NCI-H226 (cell line): ENCODE measurements at regions not wholly inside any gene's neighbourhood (a gene's known extent, or its start where the extent isn't known, plus 50 kb on each side); places are given as distances from the start of the nearest gene placed in this dataset.

Source experiments
- DNase-seq: peaks from one replicate; pipeline ENCODE4 v3.0.0-alpha.2; 2015

- DNase-seq, result no peak
These were observed 78.5 kb upstream of the PRDM11 start for GRCh38 chr11:45067966-45068365.

DNA sequence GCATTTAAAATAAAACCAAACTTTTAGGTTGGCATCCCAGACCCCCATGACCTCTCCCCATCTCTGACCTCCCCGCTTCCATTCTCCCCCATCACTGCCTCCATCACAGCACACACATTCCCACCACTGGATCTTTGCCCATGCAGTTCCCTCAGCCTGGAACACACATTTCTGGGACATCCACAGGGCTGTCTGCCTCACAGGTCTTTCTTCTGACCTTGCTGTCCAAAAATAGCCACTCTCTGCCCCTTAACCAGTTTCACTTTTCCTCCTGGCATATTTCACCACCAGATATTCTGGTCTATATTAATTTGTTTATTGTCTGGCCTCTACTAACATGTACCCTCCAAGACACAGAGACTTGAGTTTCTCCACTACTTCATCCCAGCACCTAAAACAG lies 75.2 kb upstream of the PRDM11 start:
- no peak for DNase-seq

DNA sequence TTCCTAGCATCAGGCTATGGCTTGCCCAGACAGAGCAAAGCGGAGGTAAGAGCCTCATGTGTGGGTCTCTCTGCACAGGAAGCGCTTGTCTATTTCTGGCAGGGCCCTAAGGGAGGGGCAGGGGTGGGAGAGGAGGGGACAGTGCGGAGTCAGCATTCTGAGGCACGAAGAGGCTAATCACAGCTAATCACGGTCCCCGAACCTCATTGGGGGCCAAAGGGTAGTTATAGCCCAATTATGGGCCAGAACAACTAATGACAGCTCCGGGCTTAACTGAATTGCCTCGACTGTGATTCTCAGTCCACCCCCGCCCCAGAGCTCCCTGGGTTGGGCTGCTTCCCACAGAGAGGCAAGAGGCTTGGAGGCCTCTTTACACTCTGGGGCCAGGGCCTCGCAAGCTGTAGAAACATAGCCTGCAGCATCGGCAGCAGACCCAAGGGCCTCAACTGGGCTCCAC lies 72.7 kb upstream of the PRDM11 start:
- no peak for DNase-seq

DNA sequence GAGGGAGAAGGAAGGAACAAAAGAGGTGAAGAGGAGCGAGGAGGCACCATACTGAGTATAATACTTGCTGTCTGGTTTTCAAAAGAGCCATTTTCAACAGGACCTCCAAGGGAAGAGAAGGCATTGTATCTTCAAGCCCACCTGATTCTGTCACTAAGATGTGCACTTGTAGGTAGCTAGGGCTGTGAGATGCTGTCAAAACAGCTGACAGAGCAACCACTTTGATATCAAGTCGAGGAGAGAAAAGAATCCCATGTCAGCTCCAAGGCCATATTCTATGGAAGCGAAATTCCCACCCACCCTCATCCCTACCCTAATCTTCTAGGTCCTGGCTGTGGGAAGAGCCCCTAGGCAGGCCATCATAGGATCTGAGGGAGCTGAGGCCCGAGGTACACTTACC lies 70.9 kb upstream of the PRDM11 start:
- DNase-seq, result no peak

- no peak for DNase-seq
These were observed 70.5 kb upstream of the PRDM11 start for GRCh38 chr11:45075952-45076351.

GRCh38 chr11:45076761-45077160 lies 69.7 kb upstream of the PRDM11 start:
- DNase-seq, result no peak

- no peak for DNase-seq
These were observed 68.0 kb upstream of the PRDM11 start for GRCh38 chr11:45078236-45079074.

DNA sequence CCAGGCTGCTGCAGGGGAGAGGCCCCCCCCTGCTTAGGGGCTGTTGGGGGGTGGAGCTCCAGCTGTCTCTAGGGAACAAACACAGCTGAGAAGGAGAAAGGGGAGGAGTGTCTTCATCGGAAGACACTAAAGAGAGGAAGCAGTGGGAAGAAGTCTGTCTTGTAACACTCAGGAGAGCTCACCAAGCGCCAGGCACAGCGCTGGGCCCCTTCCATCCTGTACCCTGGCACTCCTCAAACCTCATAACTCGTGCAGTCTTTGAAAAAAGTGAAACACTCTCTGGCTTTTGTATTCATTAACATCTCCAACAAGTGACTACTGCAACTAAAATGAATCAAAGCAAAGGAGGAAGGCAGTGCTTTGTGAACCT lies 67.4 kb upstream of the PRDM11 start:
- no peak for DNase-seq

GRCh38 chr11:45079567-45079942 lies 66.9 kb upstream of the PRDM11 start:
- DNase-seq, result no peak

GRCh38 chr11:45079943-45080719 lies 66.3 kb upstream of the PRDM11 start:
- no peak for DNase-seq

- no peak for DNase-seq
These were observed 63.5 kb upstream of the PRDM11 start for GRCh38 chr11:45082744-45083543.

- DNase-seq, result no peak
These were observed 62.8 kb upstream of the PRDM11 start for GRCh38 chr11:45083544-45084087.

DNA sequence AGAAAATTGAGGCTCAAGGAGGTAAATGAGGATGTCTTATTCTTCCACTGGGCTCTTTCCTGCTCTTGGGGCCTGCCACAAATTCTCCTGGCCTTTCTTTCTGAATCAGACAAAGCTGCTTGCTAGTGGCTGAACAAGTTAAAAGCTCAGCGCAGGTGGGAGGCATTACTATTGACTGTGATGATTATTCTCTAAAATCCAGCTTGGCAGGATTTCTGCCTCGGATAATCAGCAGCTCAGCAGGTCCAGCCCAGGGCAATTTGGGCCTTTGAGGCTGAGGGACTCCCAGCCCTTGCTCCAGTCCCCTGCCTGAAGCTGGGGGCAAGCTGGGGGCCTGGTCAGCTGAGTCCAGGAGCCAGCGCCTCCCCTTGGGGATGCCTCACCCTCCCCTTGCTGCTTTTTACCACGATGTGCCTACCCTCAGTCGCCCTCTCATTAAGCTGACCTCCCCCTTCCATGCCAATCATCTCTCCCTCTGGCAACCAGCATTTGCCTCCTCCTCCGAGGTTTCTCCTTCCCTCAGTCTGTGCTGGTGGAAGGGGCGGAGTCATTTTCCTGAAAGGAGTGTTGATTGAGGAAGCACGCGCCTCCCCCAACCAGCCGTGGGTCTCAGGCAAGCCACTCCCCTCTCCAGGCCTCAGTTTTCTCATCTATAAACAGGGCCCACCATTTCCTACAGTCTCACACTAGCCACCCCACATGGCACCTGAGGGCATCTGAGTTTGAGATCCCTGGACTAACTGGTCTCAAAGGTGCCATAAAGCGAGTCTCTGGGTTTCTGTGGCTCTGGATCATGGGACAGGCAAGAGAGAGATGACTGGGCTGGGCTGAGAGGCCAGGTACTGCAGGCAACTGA lies 60.6 kb upstream of the PRDM11 start:
- no peak for DNase-seq

- no peak for DNase-seq
These were observed 59.9 kb upstream of the PRDM11 start for GRCh38 chr11:45086526-45086925.

GRCh38 chr11:45087086-45087899 lies 59.1 kb upstream of the PRDM11 start:
- DNase-seq, result no peak

DNA sequence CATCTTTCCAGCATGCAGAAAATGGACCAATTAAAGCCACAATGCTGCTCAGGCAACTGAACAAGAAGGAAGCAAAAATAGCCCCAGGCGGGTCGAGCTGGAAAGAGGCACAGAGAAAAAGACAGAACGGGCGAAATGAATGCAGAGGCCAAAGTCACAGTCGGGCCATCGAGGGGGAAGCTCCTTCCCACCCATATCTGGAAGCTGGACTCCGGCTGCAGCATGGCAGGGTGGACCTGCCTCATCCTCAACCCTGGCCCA lies 58.6 kb upstream of the PRDM11 start:
- DNase-seq, result no peak

GRCh38 chr11:45089251-45089650 lies 57.2 kb upstream of the PRDM11 start:
- peak; percentile 97 for DNase-seq

GRCh38 chr11:45089676-45090499 lies 56.6 kb upstream of the PRDM11 start:
- peak; percentile 65 for DNase-seq

GRCh38 chr11:45090607-45091006 lies 55.8 kb upstream of the PRDM11 start:
- no peak for DNase-seq

- DNase-seq, result peak; percentile 45
These were observed 54.7 kb upstream of the PRDM11 start for GRCh38 chr11:45091563-45092403.
